ENCODE measurements at regions not wholly inside any gene's neighbourhood (a gene's known extent, or its start where the extent isn't known, plus 50 kb on each side); places are given as distances from the start of the nearest gene placed in this dataset.

GRCh38 chr2:76332871-76333270 lies 622.2 kb upstream of the GCFC2 start:
- no peak for TF ChIP-seq CTCF (conservative IDR thresholded peaks at IDR 0.05; ENCODE audit: control insufficient read depth, insufficient read depth, low read depth, low read length)
- no peak overlapping the region for H3K4me3 ChIP-seq (ENCODE audit: control insufficient read depth, low read depth, low read length)
- DNase-seq (ENCODE audit: low read depth), result no peak

GRCh38 chr2:76330865-76331264 lies 620.1 kb upstream of the GCFC2 start:
- no peak for DNase-seq (ENCODE audit: low read depth)
- H3K4me3 ChIP-seq (ENCODE audit: control insufficient read depth, low read depth, low read length), result no peak overlapping the region
- no peak for TF ChIP-seq CTCF (conservative IDR thresholded peaks at IDR 0.05; ENCODE audit: control insufficient read depth, insufficient read depth, low read depth, low read length)

- no peak for TF ChIP-seq CTCF (conservative IDR thresholded peaks at IDR 0.05; ENCODE audit: control insufficient read depth, insufficient read depth, low read depth, low read length)
- no peak overlapping the region for H3K4me3 ChIP-seq (ENCODE audit: control insufficient read depth, low read depth, low read length)
- no peak for DNase-seq (ENCODE audit: low read depth)
These were observed 615.9 kb upstream of the GCFC2 start for GRCh38 chr2:76326636-76327035.

GRCh38 chr2:76323381-76323780 lies 612.7 kb upstream of the GCFC2 start:
- no peak for DNase-seq (ENCODE audit: low read depth)
- no peak for TF ChIP-seq CTCF (conservative IDR thresholded peaks at IDR 0.05; ENCODE audit: control insufficient read depth, insufficient read depth, low read depth, low read length)
- H3K4me3 ChIP-seq (ENCODE audit: control insufficient read depth, low read depth, low read length), result no peak overlapping the region

- no peak for DNase-seq (ENCODE audit: low read depth)
- H3K4me3 ChIP-seq (ENCODE audit: control insufficient read depth, low read depth, low read length), result no peak overlapping the region
- no peak for TF ChIP-seq CTCF (conservative IDR thresholded peaks at IDR 0.05; ENCODE audit: control insufficient read depth, insufficient read depth, low read depth, low read length)
These were observed 610.0 kb upstream of the GCFC2 start for GRCh38 chr2:76320716-76321115.

GRCh38 chr2:76318848-76319360 lies 608.2 kb upstream of the GCFC2 start:
- no peak for TF ChIP-seq CTCF (conservative IDR thresholded peaks at IDR 0.05; ENCODE audit: control insufficient read depth, insufficient read depth, low read depth, low read length)
- H3K4me3 ChIP-seq (ENCODE audit: control insufficient read depth, low read depth, low read length), result no peak overlapping the region
- no peak for DNase-seq (ENCODE audit: low read depth)

- DNase-seq (ENCODE audit: low read depth), result no peak
- no peak overlapping the region for H3K4me3 ChIP-seq (ENCODE audit: control insufficient read depth, low read depth, low read length)
- TF ChIP-seq CTCF (conservative IDR thresholded peaks at IDR 0.05; ENCODE audit: control insufficient read depth, insufficient read depth, low read depth, low read length), result no peak
These were observed 606.0 kb upstream of the GCFC2 start for GRCh38 chr2:76316691-76317090.

Measured in fibroblast of mammary gland (primary cell).